Psoas muscle (tissue), 7 donors: ENCODE measurements at regions not wholly inside any gene's neighbourhood (a gene's known extent, or its start where the extent isn't known, plus 50 kb on each side); places are given as distances from the start of the nearest gene placed in this dataset.

Experiments
- ATAC-seq, 4 donors: fragments of 200-7000 bp; cut with Tn5 transposase; one replicate each; pipeline ENCODE4 v1.9.1; 2020; ENCODE audit warnings: moderate library complexity in 3 of 4, mild to moderate bottlenecking in 2 of 4
- DNase-seq, 2 donors: peaks; one replicate each; pipeline ENCODE4 v3.0.0-alpha.2; 2020
- H3K27ac ChIP-seq: fragments of 200-600 bp; one replicate; pipeline ENCODE4 v1.8.0; 2022
- H3K27me3 ChIP-seq, 3 donors: fragments of 200-600 bp in 1 of 3; one replicate each; pipeline versions ENCODE4 v1.6.1 to v1.8.0; 2013 to 2022; ENCODE audit warnings: low read length in 2 of 3, mild to moderate bottlenecking in 2 of 3, moderate library complexity in 1 of 3; ENCODE audit not compliant: insufficient read depth in 3 of 3
- H3K36me3 ChIP-seq, 2 donors: fragments of 200-600 bp in 1 of 2; one replicate each; pipeline versions ENCODE4 v1.6.1 to v1.8.0; 2013 to 2022; ENCODE audit warnings: low read depth in 1 of 2, mild to moderate bottlenecking in 1 of 2, moderate library complexity in 1 of 2; ENCODE audit not compliant: insufficient read depth in 1 of 2
- H3K4me1 ChIP-seq: fragments of 200-600 bp; one replicate; pipeline ENCODE4 v1.8.0; 2022
- H3K4me3 ChIP-seq: fragments of 200-600 bp; one replicate; pipeline ENCODE4 v1.8.0; 2022; ENCODE audit warnings: mild to moderate bottlenecking
- H3K9me3 ChIP-seq: fragments of 200-600 bp; one replicate; pipeline ENCODE4 v1.8.0; 2022
- CTCF ChIP-seq: fragments of 200-600 bp; IDR thresholded peaks from one replicate; pipeline ENCODE4 v1.8.0; 2022; ENCODE audit warnings: antibody characterized with exemption
- WGBS, 3 donors: extraction: QIAGEN DNeasy Blood & Tissue Kit; methylation state at CpG; one replicate each; pipeline versions ENCODE4 v1.1.6 to v1.1.7; 2013; 5-methylcytosine and 5-hydroxymethylcytosine counted together
- intact Hi-C, 2 donors: fragments of 100-400 bp; cut with DNase I; formaldehyde crosslinking; loops; one replicate each; pipeline versions ENCODE4 v1.11.0 to v1.14.2; 2022
- donor health status: healthy with polysubstance abuse.
- donor health status: DM: no; HTN: no; CAD: no; lungs with moderate emphysema.
- donor health status: Bipolar disorder and iron deficiency.
- donor health status: healthy.
- donor health status: DM: yes; HTN: yes; CAD: no.
- donor health status: DM: no; HTN: no; CAD: no.
- donor health status: DM: yes; HTN: yes; CAD: no.

DNA sequence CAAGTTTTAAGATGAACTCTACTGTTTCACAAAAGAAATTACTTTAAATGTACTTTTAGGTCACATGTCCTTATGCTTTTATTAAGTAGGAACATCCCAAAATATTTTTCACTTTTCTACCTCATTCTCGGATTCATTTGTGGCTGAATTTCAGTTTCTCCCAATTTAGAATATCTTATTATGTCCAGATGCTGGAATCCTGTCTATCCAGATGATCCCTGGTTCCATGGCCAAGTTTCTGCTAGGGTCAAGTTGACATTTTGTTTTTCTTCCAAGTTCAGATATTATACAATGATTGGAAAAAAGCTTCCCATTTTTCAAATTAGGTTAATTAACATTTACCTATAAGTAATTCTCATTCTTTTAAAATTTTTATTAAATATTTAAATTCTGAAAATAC is 181.8 kb upstream of the SLC16A7 start:
- no peak overlapping the region for H3K27ac ChIP-seq
- ATAC-seq = no peak
- no peak for DNase-seq
- H3K36me3 ChIP-seq = no peaks in the 10 kb centered on the region
- intact Hi-C loops = no loop called here
- WGBS, 3 donors = 31 to 48% (median 44%) methylated on average over 1 of the region's 1 CpG
- H3K27me3 ChIP-seq = no peaks in the 10 kb centered on the region
- no peaks in the 10 kb centered on the region for H3K9me3 ChIP-seq
- no peaks in the 10 kb centered on the region for H3K4me1 ChIP-seq
- no peak overlapping the region for H3K4me3 ChIP-seq
- no peak for TF ChIP-seq CTCF

GRCh38 chr12:59408431-59408830 is 187.4 kb upstream of the SLC16A7 start:
- WGBS, 3 donors = 44 to 55% (median 46%) methylated on average over 1 of the region's 1 CpG
- no peak for TF ChIP-seq CTCF
- no peaks in the 10 kb centered on the region for H3K9me3 ChIP-seq
- H3K27ac ChIP-seq = no peak overlapping the region
- no peaks in the 10 kb centered on the region for H3K4me1 ChIP-seq
- intact Hi-C loops = no loop called here
- DNase-seq (no peak), ATAC-seq (no peak)
- H3K4me3 ChIP-seq = no peak overlapping the region
- no peaks in the 10 kb centered on the region for H3K36me3 ChIP-seq
- no peaks in the 10 kb centered on the region for H3K27me3 ChIP-seq

GRCh38 chr12:59407799-59408198 is 188.0 kb upstream of the SLC16A7 start:
- 46 to 65% (median 54%) methylated on average over 2 of the region's 2 CpGs for WGBS, 3 donors
- no peak overlapping the region for H3K27ac ChIP-seq
- TF ChIP-seq CTCF = no peak

GRCh38 chr12:59405992-59406391 is 189.8 kb upstream of the SLC16A7 start:
- no peak for ATAC-seq
- intact Hi-C loops = no loop called here
- TF ChIP-seq CTCF = no peak
- Histone ChIP-seq H3K9me3 (no peaks in the 10 kb centered on the region), H3K27me3 (no peaks in the 10 kb centered on the region), H3K36me3 (no peaks in the 10 kb centered on the region), H3K4me1 (no peaks in the 10 kb centered on the region), H3K27ac (no peak overlapping the region), H3K4me3 (no peak overlapping the region)
- no peak for DNase-seq

More at GRCh38 chr12:59407799-59408198, 188.0 kb upstream of the SLC16A7 start:
- Histone ChIP-seq H3K4me3 (no peak overlapping the region), H3K36me3 (no peaks in the 10 kb centered on the region), H3K27me3 (no peaks in the 10 kb centered on the region), H3K4me1 (no peaks in the 10 kb centered on the region), H3K9me3 (no peaks in the 10 kb centered on the region)
- ATAC-seq (no peak), DNase-seq (no peak)
- intact Hi-C loops = no loop called here

- Histone ChIP-seq H3K36me3 (no peaks in the 10 kb centered on the region), H3K27ac (no peak overlapping the region), H3K4me1 (no peaks in the 10 kb centered on the region), H3K4me3 (no peak overlapping the region), H3K27me3 (no peaks in the 10 kb centered on the region), H3K9me3 (peaks cover 7% of the 10 kb centered on the region)
- DNase-seq = no peak
- ATAC-seq = no peak
- no peak for TF ChIP-seq CTCF
- intact Hi-C loops = no loop called here
These were observed 191.6 kb upstream of the SLC16A7 start for GRCh38 chr12:59404109-59404650.
